DND-41 (cell line): ENCODE measurements at regions not wholly inside any gene's neighbourhood (a gene's known extent, or its start where the extent isn't known, plus 50 kb on each side); places are given as distances from the start of the nearest gene placed in this dataset.

Source experiments
- EZH2 ChIP-seq: IDR thresholded peaks from 3 replicates; pipeline ENCODE4 v1.6.1; 2012; ENCODE audit warnings: borderline replicate concordance, low read depth, mild to moderate bottlenecking, moderate library complexity, low read length, inconsistent platforms; ENCODE audit not compliant: severe bottlenecking
- TF ChIP-seq, protein P1 (sequence below): IDR thresholded peaks from 2 replicates; pipeline ENCODE4 v1.5.1; 2012; ENCODE audit warnings: borderline replicate concordance, low read length, moderate library complexity, mild to moderate bottlenecking; ENCODE audit not compliant: poor library complexity, severe bottlenecking; ENCODE audit errors: extremely low read depth

DNA sequence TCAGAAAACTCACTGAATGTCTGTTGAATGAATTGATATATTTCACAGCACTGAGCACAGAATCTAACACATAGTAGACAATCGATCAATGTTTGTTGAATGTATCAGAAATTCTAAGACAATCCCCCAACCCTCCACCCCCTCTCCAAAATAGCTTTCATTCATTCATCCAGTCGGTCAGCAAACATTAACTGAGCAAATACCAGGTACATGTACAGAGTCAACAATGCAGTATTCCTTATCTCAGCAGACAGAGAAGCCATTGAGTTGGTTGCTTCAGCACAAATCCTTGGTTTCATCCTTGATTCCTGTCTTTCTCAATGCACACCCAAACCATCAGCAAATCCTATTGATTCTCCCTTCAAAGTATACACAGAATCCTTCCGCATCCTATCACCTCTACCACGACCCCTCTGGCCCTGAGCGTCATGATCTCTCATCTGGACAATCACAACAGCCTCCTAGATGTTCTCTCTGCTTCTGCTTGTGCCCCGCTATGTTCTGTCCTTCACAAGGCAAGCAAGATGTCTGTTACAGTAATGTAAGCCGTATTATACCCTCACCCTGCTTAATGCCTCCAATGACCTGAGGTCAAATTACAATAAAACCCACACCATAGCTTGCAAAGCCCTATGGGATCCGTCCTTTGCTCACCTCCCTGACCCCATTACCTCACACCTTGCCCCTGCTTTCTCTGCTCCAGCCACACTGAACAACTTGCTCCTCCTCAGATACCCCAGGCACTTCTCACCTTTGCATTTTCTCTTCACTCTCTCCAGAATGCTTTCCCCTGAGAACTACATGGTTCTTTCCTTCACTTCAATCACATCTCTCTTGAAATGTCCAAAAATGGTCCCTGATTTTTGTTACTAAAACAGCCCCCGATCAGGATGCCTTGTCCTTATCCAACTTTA, 738.1 kb upstream of the TBX3 start:
- TF ChIP-seq, protein P1, sequence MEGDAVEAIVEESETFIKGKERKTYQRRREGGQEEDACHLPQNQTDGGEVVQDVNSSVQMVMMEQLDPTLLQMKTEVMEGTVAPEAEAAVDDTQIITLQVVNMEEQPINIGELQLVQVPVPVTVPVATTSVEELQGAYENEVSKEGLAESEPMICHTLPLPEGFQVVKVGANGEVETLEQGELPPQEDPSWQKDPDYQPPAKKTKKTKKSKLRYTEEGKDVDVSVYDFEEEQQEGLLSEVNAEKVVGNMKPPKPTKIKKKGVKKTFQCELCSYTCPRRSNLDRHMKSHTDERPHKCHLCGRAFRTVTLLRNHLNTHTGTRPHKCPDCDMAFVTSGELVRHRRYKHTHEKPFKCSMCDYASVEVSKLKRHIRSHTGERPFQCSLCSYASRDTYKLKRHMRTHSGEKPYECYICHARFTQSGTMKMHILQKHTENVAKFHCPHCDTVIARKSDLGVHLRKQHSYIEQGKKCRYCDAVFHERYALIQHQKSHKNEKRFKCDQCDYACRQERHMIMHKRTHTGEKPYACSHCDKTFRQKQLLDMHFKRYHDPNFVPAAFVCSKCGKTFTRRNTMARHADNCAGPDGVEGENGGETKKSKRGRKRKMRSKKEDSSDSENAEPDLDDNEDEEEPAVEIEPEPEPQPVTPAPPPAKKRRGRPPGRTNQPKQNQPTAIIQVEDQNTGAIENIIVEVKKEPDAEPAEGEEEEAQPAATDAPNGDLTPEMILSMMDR: no peak
- TF ChIP-seq EZH2: no peak
